ENCODE measurements at regions not wholly inside any gene's neighbourhood (a gene's known extent, or its start where the extent isn't known, plus 50 kb on each side); places are given as distances from the start of the nearest gene placed in this dataset.

DNA sequence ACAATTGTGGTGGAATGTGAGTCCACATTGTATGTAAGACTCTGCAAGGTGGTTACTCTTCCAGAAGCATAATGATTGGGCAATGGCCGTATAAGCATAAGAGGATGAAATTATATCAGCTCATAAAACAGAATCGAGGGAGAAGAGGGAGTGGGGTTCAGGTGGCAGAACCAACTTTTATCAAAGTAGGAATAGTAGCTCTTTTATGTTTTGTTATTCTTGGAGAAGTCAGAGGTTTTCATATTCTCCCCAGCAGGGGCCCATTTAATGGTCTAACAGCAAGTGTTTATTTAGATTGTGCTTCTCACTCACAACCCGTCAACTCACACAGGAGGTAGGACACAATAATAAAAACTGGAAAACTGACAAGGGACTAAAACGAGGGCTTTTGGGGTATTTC, 291.3 kb upstream of the CD180 start:
- Histone ChIP-seq H3K27ac (no peak overlapping the region), H3K4me3 (no peak overlapping the region)

DNA sequence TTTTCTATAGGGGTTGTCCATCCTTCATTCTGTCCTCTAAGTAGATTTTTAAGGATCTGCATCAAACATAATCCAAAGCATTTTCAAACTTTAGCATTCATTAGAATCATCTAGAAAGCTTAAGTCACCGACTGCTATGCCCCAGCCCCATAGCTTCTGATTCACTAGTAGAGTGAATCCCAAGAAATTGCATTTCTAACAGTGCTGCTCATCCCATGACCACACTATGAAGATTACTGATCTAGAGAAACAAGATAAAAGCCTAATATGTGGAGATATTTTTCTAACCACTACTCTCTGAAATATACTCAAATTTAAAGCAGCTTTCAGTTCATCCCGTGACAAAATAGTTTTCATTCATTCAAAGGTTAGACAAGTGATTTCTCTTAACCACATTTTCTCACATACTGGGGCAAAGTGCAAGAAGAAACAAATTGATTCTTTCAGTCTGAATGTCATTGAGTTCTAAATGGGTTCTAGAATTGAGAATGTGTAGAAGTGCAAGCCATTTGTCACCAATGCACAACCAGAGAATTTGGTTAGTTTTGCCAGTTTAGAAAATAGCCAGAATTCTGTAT, 286.9 kb upstream of the CD180 start:
- H3K4me3 ChIP-seq = no peak overlapping the region

DNA sequence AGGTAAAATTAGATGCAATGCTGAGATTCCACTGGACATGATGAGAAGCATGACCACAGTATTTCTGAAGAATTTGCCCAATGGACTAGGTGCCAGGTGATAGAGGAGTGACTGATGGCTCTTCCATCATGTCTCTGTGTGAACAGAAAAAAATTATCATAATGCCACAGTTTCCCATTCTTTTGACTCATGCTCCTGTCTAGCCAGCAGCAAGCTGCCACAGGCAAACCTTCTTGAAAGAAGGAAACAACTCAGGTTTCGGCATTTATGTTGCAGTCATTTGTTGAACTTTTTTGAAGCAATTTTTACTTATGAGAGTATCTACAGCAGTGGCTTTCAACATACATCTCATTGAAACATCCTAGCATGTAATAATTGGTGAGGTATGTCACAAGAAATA, 284.8 kb upstream of the CD180 start:
- no peak overlapping the region for H3K4me3 ChIP-seq
- no peak overlapping the region for H3K27ac ChIP-seq

More for the DNA sequence above, 286.9 kb upstream of the CD180 start:
- H3K27ac ChIP-seq = no peak overlapping the region

DNA sequence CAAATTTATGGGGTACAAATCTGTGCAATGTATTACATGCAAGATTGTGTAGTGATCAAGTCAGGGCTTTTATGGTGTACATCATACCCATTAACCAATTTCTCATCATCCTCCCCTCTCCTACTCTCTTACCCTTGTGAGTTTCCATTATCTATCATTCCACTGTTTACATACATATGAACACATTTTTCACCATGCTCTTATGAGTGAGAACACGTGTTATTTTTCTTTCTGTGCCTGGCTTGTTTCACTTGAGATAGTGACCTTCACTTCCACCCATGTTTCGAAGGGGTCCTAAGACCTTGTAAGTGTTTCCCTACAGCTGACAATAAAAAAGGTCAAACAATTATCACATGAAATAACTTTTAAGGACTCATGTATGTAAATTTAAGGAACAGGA, 281.7 kb upstream of the CD180 start:
- H3K27ac ChIP-seq = no peak overlapping the region
- no peak overlapping the region for H3K4me3 ChIP-seq

GRCh38 chr5:67476995-67477394, 280.4 kb upstream of the CD180 start:
- no peak overlapping the region for H3K4me3 ChIP-seq
- peak overlapping the region in 4 of 21 experiments; percentile 18 to 63 (median 54) for H3K27ac ChIP-seq

- no peak overlapping the region for H3K4me3 ChIP-seq
- H3K27ac ChIP-seq = peak overlapping the region in 4 of 21 experiments; percentile 53 to 63 (median 55)
Observed at GRCh38 chr5:67476531-67476930, 279.9 kb upstream of the CD180 start.

DNA sequence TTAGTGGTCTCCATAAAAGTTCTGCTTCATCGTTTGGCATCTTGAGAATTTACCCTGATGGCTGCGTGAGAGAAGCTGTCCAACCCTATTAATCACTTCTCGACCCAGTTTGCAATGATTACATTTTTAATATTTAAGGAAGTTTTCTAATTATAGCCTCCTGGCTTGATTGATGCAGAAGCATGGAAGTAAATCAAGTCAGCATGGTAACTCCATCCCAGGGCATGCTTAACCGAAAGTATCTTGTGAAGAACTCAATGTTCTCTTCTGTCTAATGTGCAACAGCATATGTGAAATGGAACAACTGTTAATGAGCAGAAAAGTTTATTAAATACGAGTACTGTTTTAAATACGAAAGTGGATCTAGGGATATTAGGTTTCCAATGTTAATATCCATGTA, 278.9 kb upstream of the CD180 start:
- Histone ChIP-seq H3K27ac (peak overlapping the region in 3 of 21 experiments; percentile 19 to 63 (median 55)), H3K4me3 (no peak overlapping the region)

GRCh38 chr5:67474597-67475238, 278.1 kb upstream of the CD180 start:
- H3K27ac ChIP-seq = peak overlapping the region in 2 of 21 experiments; percentile 25 to 55
- no peak overlapping the region for H3K4me3 ChIP-seq

DNA sequence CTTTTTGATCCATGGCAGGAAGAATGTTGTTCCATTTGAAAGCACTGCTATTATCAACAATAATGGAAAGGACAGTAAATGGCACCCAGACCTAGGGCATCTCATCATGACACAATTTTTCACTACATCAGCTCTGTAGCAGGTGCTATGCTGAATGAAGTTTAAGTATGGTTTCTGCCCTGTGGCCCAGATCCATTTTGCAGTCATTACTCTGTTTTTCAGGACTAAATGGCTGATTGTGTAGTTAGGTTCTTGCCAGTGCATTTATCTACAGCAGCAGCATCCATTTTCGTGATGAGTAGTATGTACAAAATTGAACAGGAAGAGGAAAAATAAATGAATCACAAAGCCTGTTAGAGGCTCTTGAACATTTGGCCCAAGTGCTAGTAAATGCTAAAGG, 270.5 kb upstream of the CD180 start:
- Histone ChIP-seq H3K27ac (no peak overlapping the region), H3K4me3 (no peak overlapping the region)

DNA sequence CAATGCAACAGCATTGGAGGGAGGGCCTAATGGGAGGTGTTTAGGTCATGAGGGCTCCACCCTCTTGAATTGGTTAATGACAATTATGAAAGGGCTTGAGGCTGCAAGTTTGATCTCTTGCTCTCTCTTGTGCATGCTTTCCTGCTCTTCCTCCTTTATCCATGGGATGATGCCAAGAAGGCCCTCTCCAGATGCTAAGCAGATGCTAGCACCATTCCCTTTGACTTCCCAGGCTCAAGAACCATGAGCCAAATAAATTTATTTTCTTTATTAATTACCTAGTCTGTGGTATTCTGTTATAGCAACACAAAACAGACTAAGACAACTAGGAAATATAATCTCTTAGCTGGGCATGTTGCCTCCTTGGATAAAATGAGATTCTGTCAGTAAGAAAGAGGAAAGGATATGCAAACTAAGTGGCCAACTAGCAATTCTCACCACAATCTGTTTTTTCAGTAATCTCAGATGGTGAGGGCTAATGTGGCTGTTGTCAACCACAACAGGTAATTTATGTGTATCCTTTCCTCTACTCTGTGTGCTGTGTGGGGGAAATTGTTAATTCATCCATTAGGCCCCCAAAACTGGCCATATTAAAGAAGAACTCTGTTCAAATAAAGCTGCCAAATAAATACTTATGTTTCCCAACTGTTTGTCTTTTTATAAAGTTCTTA, 269.1 kb upstream of the CD180 start:
- H3K4me3 ChIP-seq = no peak overlapping the region
- no peak overlapping the region for H3K27ac ChIP-seq

- Histone ChIP-seq H3K4me3 (no peak overlapping the region), H3K27ac (no peak overlapping the region)
Observed at GRCh38 chr5:67462147-67462546, 265.5 kb upstream of the CD180 start.

- Histone ChIP-seq H3K27ac (no peak overlapping the region), H3K4me3 (no peak overlapping the region)
Observed at GRCh38 chr5:67459253-67459652, 262.7 kb upstream of the CD180 start.

DNA sequence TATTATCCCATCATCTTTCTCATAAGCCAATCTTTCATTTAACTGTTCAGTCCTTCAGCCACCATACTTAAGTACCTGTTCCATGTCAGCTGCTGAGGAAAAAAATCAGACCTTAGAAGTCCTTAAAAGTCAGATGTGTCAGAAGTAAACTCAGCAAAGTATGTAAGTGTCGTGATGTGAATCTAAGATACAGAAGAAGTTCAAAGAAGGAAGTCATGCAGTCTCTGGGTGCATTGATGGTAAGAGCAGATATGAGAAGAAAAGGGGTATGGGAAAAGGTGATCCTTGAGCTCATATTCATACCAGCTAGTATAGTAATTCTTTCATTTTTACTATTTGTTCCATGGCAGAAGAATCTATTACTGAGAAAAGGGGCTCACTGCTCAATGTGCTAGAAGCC, 259.4 kb upstream of the CD180 start:
- Histone ChIP-seq H3K27ac (no peak overlapping the region), H3K4me3 (no peak overlapping the region)

DNA sequence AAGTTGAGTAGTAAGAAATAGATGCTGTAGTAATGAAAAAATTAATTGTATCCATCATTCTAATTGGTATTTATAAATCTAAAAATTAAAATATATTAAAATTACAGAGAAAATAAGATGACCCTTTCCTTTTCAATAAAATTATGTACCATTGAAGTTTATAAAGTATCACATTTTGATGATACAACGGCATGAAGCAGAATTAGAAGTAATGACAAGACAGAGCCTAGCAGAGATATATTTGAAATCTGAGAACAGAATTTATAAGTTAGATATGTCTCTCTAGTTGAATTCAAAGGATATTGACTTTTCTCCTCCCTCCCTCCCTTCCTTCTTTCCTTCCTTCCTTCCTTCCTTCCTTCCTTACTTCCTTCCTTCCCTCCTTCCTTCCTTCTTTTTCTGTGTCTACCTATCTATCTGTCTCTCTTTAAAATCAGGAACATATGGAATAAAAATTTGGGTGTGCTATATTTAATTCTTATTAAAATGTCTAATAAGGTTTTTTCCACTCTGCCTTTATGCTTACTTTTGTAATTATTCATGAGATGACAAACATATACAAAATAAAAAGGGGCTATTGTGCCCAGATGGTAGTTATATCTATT, 258.5 kb upstream of the CD180 start:
- no peak overlapping the region for H3K4me3 ChIP-seq
- no peak overlapping the region for H3K27ac ChIP-seq

DNA sequence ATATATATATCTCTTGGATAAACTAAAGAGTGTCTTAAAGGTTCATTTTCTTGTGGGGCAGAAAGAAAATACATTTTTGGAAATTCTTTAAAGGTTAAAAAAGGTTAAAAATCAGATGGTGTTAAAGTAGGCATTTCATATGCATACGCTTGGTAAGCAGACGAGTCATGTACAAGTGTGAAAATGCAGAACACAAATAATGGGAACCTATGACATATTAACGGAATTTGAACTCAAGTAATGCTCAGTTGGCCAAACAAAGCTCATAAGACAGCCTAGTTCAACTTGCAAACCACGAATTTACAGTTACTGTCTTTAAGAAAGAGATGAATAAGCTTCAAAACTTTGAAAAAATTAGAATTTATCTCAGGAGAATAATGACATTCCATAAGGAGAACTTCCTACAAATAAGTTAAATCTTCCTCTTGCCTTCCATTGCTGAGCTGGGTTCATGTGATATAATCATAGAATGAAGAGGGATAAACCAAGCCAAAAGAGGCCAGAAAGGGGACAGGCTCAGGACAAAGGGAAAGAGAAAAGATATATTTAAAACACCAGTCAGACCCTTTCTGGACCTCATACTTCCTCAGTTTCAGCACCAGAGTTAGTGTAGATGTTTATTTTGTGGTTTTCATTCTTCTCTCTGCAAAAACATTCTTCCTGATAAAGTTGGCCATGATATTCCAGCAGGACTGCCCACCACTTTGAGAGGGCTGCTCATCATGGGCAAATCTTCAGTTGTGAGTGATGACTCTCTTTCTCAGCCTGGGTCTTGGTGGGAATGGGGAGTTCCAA, 256.7 kb upstream of the CD180 start:
- no peak overlapping the region for H3K27ac ChIP-seq

DNA sequence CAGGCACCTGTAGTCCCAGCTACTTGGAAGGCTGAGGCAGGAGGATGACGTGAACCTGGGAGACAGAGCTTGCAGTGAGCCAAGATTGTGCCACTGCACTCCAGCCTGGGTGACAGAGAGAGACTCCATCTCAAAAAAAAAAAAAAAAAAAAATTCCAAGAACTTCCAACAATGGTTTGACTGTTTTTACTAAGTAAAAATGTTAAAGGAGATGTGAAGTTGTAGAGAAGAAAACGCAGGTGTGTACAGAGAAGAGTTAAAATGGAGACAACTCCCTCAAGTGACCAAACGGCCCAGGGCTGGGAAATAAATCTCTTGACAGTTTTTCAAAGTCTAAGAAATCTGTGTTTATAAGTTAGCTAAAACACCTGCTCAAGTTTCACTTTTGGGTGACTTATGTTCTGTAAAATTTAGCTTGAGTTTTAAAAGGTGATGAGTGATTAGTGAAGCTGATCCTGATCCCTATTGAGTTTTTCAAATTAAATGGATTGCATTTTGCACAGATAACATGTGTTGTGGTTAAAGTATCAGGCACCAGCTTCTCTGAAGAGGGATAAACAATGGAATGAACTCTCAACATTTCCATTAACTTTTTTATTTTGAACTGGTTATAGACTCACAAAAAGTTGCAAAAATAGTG, 255.2 kb upstream of the CD180 start:
- H3K27ac ChIP-seq = no peak overlapping the region
- H3K4me3 ChIP-seq = no peak overlapping the region

More for the DNA sequence above, 256.7 kb upstream of the CD180 start:
- no peak overlapping the region for H3K4me3 ChIP-seq

DNA sequence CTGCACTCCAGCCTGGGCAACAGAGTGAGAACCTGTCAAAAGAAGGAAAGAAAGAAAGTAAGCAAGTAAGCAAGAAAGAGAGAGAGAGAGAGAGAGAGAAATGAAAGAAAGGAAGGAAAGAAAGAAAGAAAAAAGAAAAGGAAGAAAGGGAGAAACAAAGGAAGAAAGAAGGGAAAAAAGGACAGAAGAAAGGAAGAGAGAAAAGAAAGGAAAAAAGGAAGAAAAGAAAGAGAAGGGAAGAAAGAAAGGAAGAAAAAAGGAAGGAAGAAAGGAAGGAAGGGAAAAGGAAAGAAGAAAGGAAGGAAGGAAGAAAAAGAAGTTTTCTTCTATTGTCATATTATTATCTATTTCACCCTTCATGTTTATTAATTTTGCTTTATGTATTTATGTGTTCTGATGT, 251.1 kb upstream of the CD180 start:
- Histone ChIP-seq H3K4me3 (no peak overlapping the region), H3K27ac (no peak overlapping the region)

DNA sequence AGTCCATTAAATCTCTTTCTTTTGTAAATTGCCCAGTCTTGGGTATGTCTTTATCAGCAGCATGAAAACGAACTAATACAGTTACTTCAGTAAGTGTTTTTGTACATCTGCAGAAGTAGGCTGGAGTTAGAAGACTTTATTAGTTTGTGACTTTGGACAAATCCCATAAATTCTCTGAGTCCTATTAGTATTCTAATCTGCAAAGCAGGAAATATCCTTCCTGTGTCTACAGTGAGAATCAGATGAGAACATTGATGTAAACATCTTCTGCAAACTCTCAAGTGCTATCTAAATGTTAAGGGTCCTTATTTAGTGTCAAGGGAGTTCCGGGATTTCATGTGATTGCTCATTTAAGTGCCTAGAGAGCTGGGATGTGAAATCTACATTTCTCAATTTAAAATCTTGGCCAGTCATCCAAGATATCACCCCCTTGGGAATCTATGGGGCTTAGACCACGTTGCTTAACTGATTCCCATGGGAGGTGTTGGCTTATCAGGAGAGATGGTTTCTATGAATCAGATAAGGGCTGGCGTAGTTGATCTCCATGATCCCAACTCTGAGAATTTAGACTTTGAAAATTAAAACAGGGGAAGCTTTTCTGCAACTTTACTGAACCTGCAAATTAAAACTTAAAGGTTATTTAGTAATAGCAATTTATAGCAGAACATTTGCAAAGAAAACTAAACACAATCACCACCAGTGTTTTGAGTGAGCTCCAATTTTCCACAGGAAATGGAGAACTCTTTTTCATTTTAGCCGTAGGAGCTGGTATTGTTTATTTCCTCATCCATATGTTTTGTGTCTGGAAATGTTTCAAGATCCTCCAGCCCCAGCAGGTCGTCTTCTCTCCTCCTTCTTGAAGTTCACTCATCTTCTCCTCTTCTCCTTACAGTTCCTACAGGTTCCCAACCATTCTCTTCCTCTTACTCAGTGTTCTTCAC, 241.6 kb upstream of the CD180 start:
- Histone ChIP-seq H3K4me3 (no peak overlapping the region), H3K27ac (no peak overlapping the region)

DNA sequence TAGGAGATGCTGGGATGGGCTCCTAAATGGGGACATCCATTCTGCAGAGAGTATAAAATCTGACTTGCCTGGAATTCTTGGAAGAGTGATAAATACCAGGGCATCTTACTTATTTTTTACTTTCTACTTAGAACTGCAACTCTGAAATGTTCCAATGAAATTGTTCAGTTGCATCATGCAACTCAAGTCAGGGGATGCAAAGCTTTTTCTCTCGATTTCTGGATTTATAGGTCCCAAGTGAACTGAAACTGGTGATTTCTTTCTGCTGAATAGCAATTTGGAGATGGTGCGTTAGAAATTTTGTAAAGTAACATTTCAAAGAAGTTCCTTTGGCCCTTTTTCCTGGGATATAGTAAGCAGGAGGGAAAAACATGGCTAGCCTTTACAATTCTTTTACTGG, 238.4 kb upstream of the CD180 start:
- no peak overlapping the region for H3K27ac ChIP-seq
- no peak overlapping the region for H3K4me3 ChIP-seq

All from skin epidermis (tissue), 12 donors.